ENCODE measurements at regions not wholly inside any gene's neighbourhood (a gene's known extent, or its start where the extent isn't known, plus 50 kb on each side); places are given as distances from the start of the nearest gene placed in this dataset.
"Not testable (repeated sequence)": the region's sequence is repeated elsewhere in the genome, so short reads cannot be mapped to it uniquely, and the experiment has no call there.

- H4K20me1 ChIP-seq (ENCODE audit: low read length), result no peaks in the 10 kb centered on the region
- H3K79me2 ChIP-seq (ENCODE audit: low read length), result no peaks in the 10 kb centered on the region
- no peak overlapping the region for H3K27ac ChIP-seq (ENCODE audit: low read length)
- H3K4me1 ChIP-seq (ENCODE audit: insufficient read depth, low read length), result no peaks in the 10 kb centered on the region
- H3K36me3 ChIP-seq (ENCODE audit: low read depth, low read length), result no peaks in the 10 kb centered on the region
- intact Hi-C loops (cut with micrococcal nuclease), result no loop called here
- no peak overlapping the region for H3K4me2 ChIP-seq (ENCODE audit: low read length)
- no peak for TF ChIP-seq EZH2phosphoT487 (IDR thresholded peaks at IDR 0.05; ENCODE audit: borderline replicate concordance, low read length)
- no peak for TF ChIP-seq CTCF (conservative IDR thresholded peaks at IDR 0.05; ENCODE audit: low read depth, low read length)
- no peak for TF ChIP-seq EZH2 (IDR thresholded peaks at IDR 0.05; ENCODE audit: low read length, unreplicated experiment)
- DNase-seq (no peak), ATAC-seq (no peak)
- H3F3A ChIP-seq (ENCODE audit: low read length, unreplicated experiment), result no peaks in the 10 kb centered on the region
- H3K9ac ChIP-seq (ENCODE audit: low read length), result no peak overlapping the region
- no peak overlapping the region for H2AFZ ChIP-seq (ENCODE audit: low read length)
- H3K9me2 ChIP-seq (replicated peaks; ENCODE audit: low read length), result no peaks in the 10 kb centered on the region
- POLR2A ChIA-PET (ENCODE audit: unreplicated experiment), result no interaction called here
- H3K4me3 ChIP-seq (ENCODE audit: low read length), result no peak overlapping the region
- CTCF ChIA-PET, result no interaction called here
- BruUV-seq (replicated peaks), result no TSS peak
- H3K27me3 ChIP-seq (ENCODE audit: low read length), result no peaks in the 10 kb centered on the region
- H3K9me3 ChIP-seq (ENCODE audit: low read length), result no peaks in the 10 kb centered on the region
These were observed 261.4 kb downstream of the MTERF1 start for GRCh38 chr7:91618776-91619765.

GRCh38 chr7:91620827-91621226, 259.7 kb downstream of the MTERF1 start:
- no peaks in the 10 kb centered on the region for H3K27me3 ChIP-seq (ENCODE audit: low read length)
- POLR2A ChIA-PET (ENCODE audit: unreplicated experiment), result no interaction called here
- no peaks in the 10 kb centered on the region for H3K9me2 ChIP-seq (replicated peaks; ENCODE audit: low read length)
- H3K9me3 ChIP-seq (ENCODE audit: low read length), result no peaks in the 10 kb centered on the region
- no peak overlapping the region for H3K4me2 ChIP-seq (ENCODE audit: low read length)
- no peaks in the 10 kb centered on the region for H3K36me3 ChIP-seq (ENCODE audit: low read depth, low read length)
- DNase-seq (no peak), ATAC-seq (no peak)
- H2AFZ ChIP-seq (ENCODE audit: low read length), result no peak overlapping the region
- H3K79me2 ChIP-seq (ENCODE audit: low read length), result no peaks in the 10 kb centered on the region
- H3F3A ChIP-seq (ENCODE audit: low read length, unreplicated experiment), result no peaks in the 10 kb centered on the region
- H3K9ac ChIP-seq (ENCODE audit: low read length), result no peak overlapping the region
- no peaks in the 10 kb centered on the region for H4K20me1 ChIP-seq (ENCODE audit: low read length)
- H3K4me1 ChIP-seq (ENCODE audit: insufficient read depth, low read length), result no peaks in the 10 kb centered on the region
- BruUV-seq (replicated peaks), result no TSS peak
- no peak overlapping the region for H3K27ac ChIP-seq (ENCODE audit: low read length)
- CTCF ChIA-PET, result no interaction called here
- no peak for TF ChIP-seq EZH2phosphoT487 (IDR thresholded peaks at IDR 0.05; ENCODE audit: borderline replicate concordance, low read length)
- no peak for TF ChIP-seq CTCF (conservative IDR thresholded peaks at IDR 0.05; ENCODE audit: low read depth, low read length)
- TF ChIP-seq EZH2 (IDR thresholded peaks at IDR 0.05; ENCODE audit: low read length, unreplicated experiment), result no peak
- no peak overlapping the region for H3K4me3 ChIP-seq (ENCODE audit: low read length)
- intact Hi-C loops (cut with micrococcal nuclease), result no loop called here

- H3K4me1 ChIP-seq (ENCODE audit: insufficient read depth, low read length); H3K4me2 ChIP-seq (ENCODE audit: low read length); H3K9me3 ChIP-seq (ENCODE audit: low read length); H3K27ac ChIP-seq (ENCODE audit: low read length); H3K4me3 ChIP-seq (ENCODE audit: low read length); POLR2A ChIA-PET (ENCODE audit: unreplicated experiment); BruUV-seq (replicated peaks); H4K20me1 ChIP-seq (ENCODE audit: low read length); H3K9ac ChIP-seq (ENCODE audit: low read length); ATAC-seq; H3K36me3 ChIP-seq (ENCODE audit: low read depth, low read length); DNase-seq; H3F3A ChIP-seq (ENCODE audit: low read length, unreplicated experiment); CTCF ChIA-PET; intact Hi-C loops (cut with micrococcal nuclease); H3K9me2 ChIP-seq (replicated peaks; ENCODE audit: low read length); H2AFZ ChIP-seq (ENCODE audit: low read length); H3K27me3 ChIP-seq (ENCODE audit: low read length); H3K79me2 ChIP-seq (ENCODE audit: low read length): not testable (repeated sequence)
These were observed 253.2 kb downstream of the MTERF1 start for GRCh38 chr7:91627324-91627723.
